Hematopoietic multipotent progenitor cell treated with erythropoietin and hydrocortisone succinate and interleukin-3 and kit ligand, for 6 days (in vitro differentiated cells): ENCODE measurements at regions not wholly inside any gene's neighbourhood (a gene's known extent, or its start where the extent isn't known, plus 50 kb on each side); places are given as distances from the start of the nearest gene placed in this dataset.

Experiments
- DNase-seq: peaks from one replicate; pipeline ENCODE4 v3.0.0-alpha.2; 2015

GRCh38 chr2:18639756-18640453 lies 50.5 kb upstream of the NT5C1B start:
- no peak for DNase-seq
